Brain microvascular endothelial cell (primary cell): ENCODE measurements at regions not wholly inside any gene's neighbourhood (a gene's known extent, or its start where the extent isn't known, plus 50 kb on each side); places are given as distances from the start of the nearest gene placed in this dataset.

Source experiments
- DNase-seq: peaks from one replicate; pipeline ENCODE4 v3.0.0-alpha.2; 2020
- H3K27ac ChIP-seq: fragments of 250-450 bp; sonication (Bioruptor Pico); 2 replicates; pipeline ENCODE4 v1.5.1; 2020; ENCODE audit warnings: mild to moderate bottlenecking, moderate library complexity
- H3K27me3 ChIP-seq: fragments of 250-450 bp; sonication (Bioruptor Pico); replicated peaks from 2 replicates; pipeline ENCODE4 v1.5.1; 2020; ENCODE audit warnings: mild to moderate bottlenecking
- H3K36me3 ChIP-seq: fragments of 250-450 bp; sonication (Bioruptor Pico); replicated peaks from 2 replicates; pipeline ENCODE4 v1.5.1; 2020; ENCODE audit warnings: mild to moderate bottlenecking
- H3K4me3 ChIP-seq: 2 replicates; pipeline ENCODE4 v1.5.1; 2011; ENCODE audit warnings: low read depth, mild to moderate bottlenecking, control low read depth, low read length, moderate library complexity
- CTCF ChIP-seq: IDR thresholded peaks from 2 replicates; pipeline ENCODE4 v1.5.1; 2011; ENCODE audit warnings: low read depth, mild to moderate bottlenecking, moderate library complexity, low read length, control low read depth, inconsistent platforms; ENCODE audit errors: missing control alignments
- in situ Hi-C: cut with HindIII; loops from 2 replicates; pipeline ENCODE4 v1.10.0; 2017; ENCODE audit warnings: low sequenced_read_pairs, low pct_ligation_motif_present

GRCh38 chr11:116467823-116468222 lies 305.0 kb downstream of the BUD13 start:
- in situ Hi-C loops: no loop called here
- H3K27me3 ChIP-seq: no peaks in the 10 kb centered on the region
- no peak for DNase-seq
- no peaks in the 10 kb centered on the region for H3K36me3 ChIP-seq
- H3K27ac ChIP-seq: no peak overlapping the region
- H3K4me3 ChIP-seq: no peak overlapping the region
- no peak for TF ChIP-seq CTCF

DNA sequence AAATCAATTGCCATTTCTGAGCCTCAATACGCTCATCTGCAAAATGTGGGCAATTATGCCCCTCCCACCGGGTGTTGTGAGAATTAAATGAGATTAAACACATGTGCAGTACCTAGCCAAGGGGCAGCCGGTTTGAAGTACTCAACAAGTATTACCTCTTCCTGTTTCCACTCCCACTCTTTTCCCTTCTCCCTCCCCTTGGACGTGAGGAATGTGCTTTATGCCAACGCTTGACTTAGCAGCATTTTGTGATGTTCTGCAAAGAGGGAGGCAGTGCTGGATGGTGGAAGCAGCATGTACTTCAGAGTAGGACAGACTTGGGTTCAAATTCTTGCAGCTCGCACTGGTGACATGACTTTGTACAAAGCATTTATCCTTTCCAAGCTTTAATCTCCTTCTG lies 306.0 kb downstream of the BUD13 start:
- TF ChIP-seq CTCF: no peak
- no peak for DNase-seq
- H3K36me3 ChIP-seq: no peaks in the 10 kb centered on the region
- no peaks in the 10 kb centered on the region for H3K27me3 ChIP-seq
- H3K27ac ChIP-seq: no peak overlapping the region
- in situ Hi-C loops: no loop called here
- no peak overlapping the region for H3K4me3 ChIP-seq

DNA sequence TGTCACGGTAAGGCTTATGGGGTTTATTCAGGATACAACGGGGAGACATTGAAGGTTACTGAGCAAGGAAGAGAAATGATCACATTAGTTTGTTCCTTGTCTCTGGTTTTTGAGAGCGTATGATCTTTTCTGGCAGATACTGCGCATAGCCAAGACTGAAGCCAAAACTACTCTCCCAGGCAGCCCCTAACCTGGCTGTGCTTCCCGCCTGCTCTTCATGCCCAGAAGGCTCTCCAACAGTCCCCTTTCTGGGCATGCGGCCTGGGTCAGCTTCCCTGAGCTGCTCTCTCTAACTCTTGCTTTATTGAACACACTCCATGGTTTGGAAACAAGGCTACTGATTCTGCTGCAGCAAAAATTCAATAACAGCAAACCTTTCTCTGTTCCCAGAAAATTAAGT lies 306.6 kb downstream of the BUD13 start:
- DNase-seq: no peak
- in situ Hi-C loops: no loop called here
- Histone ChIP-seq H3K27ac (no peak overlapping the region), H3K4me3 (no peak overlapping the region), H3K27me3 (no peaks in the 10 kb centered on the region), H3K36me3 (no peaks in the 10 kb centered on the region)
- no peak for TF ChIP-seq CTCF

DNA sequence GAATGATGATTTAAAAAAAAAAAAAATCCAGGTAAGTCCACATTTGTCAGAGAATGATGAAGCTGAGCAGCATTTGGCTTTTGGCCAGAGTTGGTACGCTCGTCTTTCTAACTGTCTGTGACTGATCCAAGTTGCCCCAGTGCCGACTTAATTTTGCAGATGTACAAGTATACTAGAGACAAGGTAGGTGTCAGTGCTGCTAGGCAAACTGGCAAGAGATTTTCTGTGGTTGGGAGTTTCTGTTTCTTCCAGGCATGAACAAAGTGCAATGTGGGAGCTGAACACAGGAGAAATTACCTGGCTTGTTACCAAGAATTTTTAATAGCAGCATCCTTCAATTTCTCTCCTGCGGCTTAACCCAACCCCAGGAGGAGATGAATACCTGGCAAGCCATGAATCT lies 307.7 kb downstream of the BUD13 start:
- Histone ChIP-seq H3K27ac (no peak overlapping the region), H3K27me3 (no peaks in the 10 kb centered on the region), H3K36me3 (no peaks in the 10 kb centered on the region), H3K4me3 (no peak overlapping the region)
- no peak for TF ChIP-seq CTCF
- in situ Hi-C loops: no loop called here
- no peak for DNase-seq

DNA sequence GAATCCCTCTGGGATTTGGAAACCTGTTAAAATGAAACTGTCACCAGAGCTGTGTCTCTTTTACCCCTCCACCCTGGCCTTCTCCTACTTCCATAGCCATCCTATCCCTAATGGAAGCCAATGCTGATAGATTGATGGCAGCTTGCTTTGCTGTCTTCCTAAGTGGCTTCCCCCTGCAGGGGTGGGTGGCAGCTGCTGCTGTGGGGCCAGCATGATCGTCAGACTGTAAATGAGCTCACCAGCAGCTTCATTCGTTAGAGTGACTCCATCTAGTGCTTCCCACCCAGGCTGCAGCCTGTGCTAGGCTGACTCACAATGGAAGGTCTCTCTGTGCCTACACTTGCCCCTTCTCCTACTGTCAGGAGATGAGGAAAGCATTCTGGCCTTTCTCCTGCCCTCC lies 311.0 kb downstream of the BUD13 start:
- no peaks in the 10 kb centered on the region for H3K36me3 ChIP-seq
- H3K27ac ChIP-seq: no peak overlapping the region
- DNase-seq: no peak
- no peaks in the 10 kb centered on the region for H3K27me3 ChIP-seq
- in situ Hi-C loops: no loop called here
- TF ChIP-seq CTCF: no peak
- H3K4me3 ChIP-seq: no peak overlapping the region

GRCh38 chr11:116460156-116460920 lies 312.4 kb downstream of the BUD13 start:
- DNase-seq: no peak
- in situ Hi-C loops: no loop called here
- H3K27ac ChIP-seq: no peak overlapping the region
- no peaks in the 10 kb centered on the region for H3K27me3 ChIP-seq
- H3K4me3 ChIP-seq: no peak overlapping the region
- H3K36me3 ChIP-seq: no peaks in the 10 kb centered on the region
- TF ChIP-seq CTCF: no peak
